ENCODE measurements at regions not wholly inside any gene's neighbourhood (a gene's known extent, or its start where the extent isn't known, plus 50 kb on each side); places are given as distances from the start of the nearest gene placed in this dataset.

- H3K27ac ChIP-seq (ENCODE audit: low read depth, low read length) = no peak overlapping the region
- no peak overlapping the region for H3K27ac Mint-ChIP-seq
- H3K9me3 Mint-ChIP-seq = no peaks in the 10 kb centered on the region
- peaks cover 2% of the 10 kb centered on the region for H3K4me1 Mint-ChIP-seq
- TF ChIP-seq CTCF (conservative IDR thresholded peaks at IDR 0.05) = no peak
- no peaks in the 10 kb centered on the region for H3K27me3 Mint-ChIP-seq (ENCODE audit: insufficient read depth)
- no peaks in the 10 kb centered on the region for H3K4me1 ChIP-seq (ENCODE audit: control insufficient read depth, insufficient read depth, low read length)
- 88 to 100% methylated on average over 1 to 2 of the region's 2 CpGs for WGBS, 2 experiments (ENCODE audit: insufficient coverage in 1 of 2, insufficient read length in 1 of 2)
- no peak overlapping the region for H3K4me3 ChIP-seq (ENCODE audit: low read length)
- H3K36me3 ChIP-seq (ENCODE audit: control insufficient read depth, insufficient read depth, low read length) = no peaks in the 10 kb centered on the region
- no peak overlapping the region for H3K4me3 Mint-ChIP-seq
- H3K36me3 Mint-ChIP-seq (ENCODE audit: low read depth) = no peaks in the 10 kb centered on the region
- DNase-seq = no peak
- no peaks in the 10 kb centered on the region for H3K9me3 ChIP-seq (ENCODE audit: control insufficient read depth, low read length)
- no peaks in the 10 kb centered on the region for H3K27me3 ChIP-seq (ENCODE audit: control insufficient read depth, insufficient read depth, low read length, poor library complexity, severe bottlenecking)
- H3K9ac ChIP-seq (ENCODE audit: extremely low read depth, low read length, poor library complexity, severe bottlenecking) = no peak overlapping the region
These were observed 362.5 kb downstream of the VPS13C start for GRCh38 chr15:61697796-61698195.

- DNase-seq = no peak
- H3K4me1 ChIP-seq (ENCODE audit: control insufficient read depth, insufficient read depth, low read length) = peaks cover 4% of the 10 kb centered on the region
These were observed 371.2 kb downstream of the VPS13C start for GRCh38 chr15:61689067-61689466.

GRCh38 chr15:61687651-61688050 lies 372.6 kb downstream of the VPS13C start:
- H3K4me1 ChIP-seq (ENCODE audit: control insufficient read depth, insufficient read depth, low read length) = peaks cover 4% of the 10 kb centered on the region
- no peak overlapping the region for H3K4me3 ChIP-seq (ENCODE audit: low read length)
- H3K27ac ChIP-seq (ENCODE audit: low read depth, low read length) = no peak overlapping the region
- H3K4me3 Mint-ChIP-seq = no peak overlapping the region
- H3K4me1 Mint-ChIP-seq = peaks cover 19% of the 10 kb centered on the region
- no peak overlapping the region for H3K9ac ChIP-seq (ENCODE audit: extremely low read depth, low read length, poor library complexity, severe bottlenecking)
- no peaks in the 10 kb centered on the region for H3K9me3 Mint-ChIP-seq
- H3K27me3 ChIP-seq (ENCODE audit: control insufficient read depth, insufficient read depth, low read length, poor library complexity, severe bottlenecking) = peaks cover 10% of the 10 kb centered on the region
- peaks cover 5% of the 10 kb centered on the region for H3K27me3 Mint-ChIP-seq (ENCODE audit: insufficient read depth)
- H3K36me3 ChIP-seq (ENCODE audit: control insufficient read depth, insufficient read depth, low read length) = no peaks in the 10 kb centered on the region
- no peak overlapping the region for H3K27ac Mint-ChIP-seq
- DNase-seq = no peak
- H3K36me3 Mint-ChIP-seq (ENCODE audit: low read depth) = no peaks in the 10 kb centered on the region
- TF ChIP-seq CTCF (conservative IDR thresholded peaks at IDR 0.05) = no peak
- H3K9me3 ChIP-seq (ENCODE audit: control insufficient read depth, low read length) = peaks cover 8% of the 10 kb centered on the region

More at GRCh38 chr15:61689067-61689466, 371.2 kb downstream of the VPS13C start:
- H3K4me3 ChIP-seq (ENCODE audit: low read length) = no peak overlapping the region
- no peaks in the 10 kb centered on the region for H3K36me3 Mint-ChIP-seq (ENCODE audit: low read depth)
- peaks cover 19% of the 10 kb centered on the region for H3K4me1 Mint-ChIP-seq
- H3K36me3 ChIP-seq (ENCODE audit: control insufficient read depth, insufficient read depth, low read length) = no peaks in the 10 kb centered on the region
- no peak overlapping the region for H3K27ac ChIP-seq (ENCODE audit: low read depth, low read length)
- peaks cover 8% of the 10 kb centered on the region for H3K9me3 ChIP-seq (ENCODE audit: control insufficient read depth, low read length)
- peaks cover 10% of the 10 kb centered on the region for H3K27me3 ChIP-seq (ENCODE audit: control insufficient read depth, insufficient read depth, low read length, poor library complexity, severe bottlenecking)
- H3K4me3 Mint-ChIP-seq = no peak overlapping the region
- no peak overlapping the region for H3K27ac Mint-ChIP-seq
- no peak overlapping the region for H3K9ac ChIP-seq (ENCODE audit: extremely low read depth, low read length, poor library complexity, severe bottlenecking)
- 93 to 95% methylated on average over 4 to 5 of the region's 5 CpGs for WGBS, 2 experiments (ENCODE audit: insufficient coverage in 1 of 2, insufficient read length in 1 of 2)
- H3K27me3 Mint-ChIP-seq (ENCODE audit: insufficient read depth) = peaks cover 5% of the 10 kb centered on the region
- TF ChIP-seq CTCF (conservative IDR thresholded peaks at IDR 0.05) = no peak
- no peaks in the 10 kb centered on the region for H3K9me3 Mint-ChIP-seq

Data from endodermal cell (in vitro differentiated cells).